ENCODE measurements at regions not wholly inside any gene's neighbourhood (a gene's known extent, or its start where the extent isn't known, plus 50 kb on each side); places are given as distances from the start of the nearest gene placed in this dataset.

GRCh38 chr5:135137146-135137915, 103.3 kb upstream of the PITX1 start:
- Histone ChIP-seq H4K20me1 (ENCODE audit: control insufficient read depth, insufficient read depth) (no peaks in the 10 kb centered on the region), H3K9me3 (replicated peaks; ENCODE audit: control insufficient read depth, insufficient read depth, low read length) (no peaks in the 10 kb centered on the region), H3K9ac (ENCODE audit: control insufficient read depth, insufficient read depth, low read length) (no peak overlapping the region), H3K27ac (ENCODE audit: control insufficient read depth, insufficient read depth) (no peak overlapping the region), H3K36me3 (ENCODE audit: control insufficient read depth in 2 of 2, insufficient read depth in 2 of 2, low read length in 1 of 2) (no peaks in the 10 kb centered on the region), H3K79me2 (ENCODE audit: control insufficient read depth, insufficient read depth, low read length) (no peaks in the 10 kb centered on the region), H3K4me2 (ENCODE audit: control insufficient read depth, insufficient read depth) (no peak overlapping the region), H3K27me3 (replicated peaks in 1 of 2; ENCODE audit: control insufficient read depth in 2 of 2, insufficient read depth in 2 of 2, low read length in 1 of 2) (peaks cover 0 to 1% of the 10 kb centered on the region in 2 experiments; a peak in 1 of 4 replicates), H3K4me1 (ENCODE audit: control insufficient read depth, insufficient read depth, low read length) (no peaks in the 10 kb centered on the region), H3K4me3 (no peak overlapping the region), H2AFZ (ENCODE audit: control insufficient read depth, low read depth, low read length) (no peak overlapping the region)
- ChIA-PET POLR2A (no interaction called here), CTCF (no interaction called here), RAD21 (ENCODE audit: unreplicated experiment) (no interaction called here), SMC1A (ENCODE audit: uncharacterized antibody, unreplicated experiment) (no interaction called here)
- BruUV-seq (replicated peaks), result no TSS peak
- intact Hi-C loops (cut with micrococcal nuclease; ENCODE audit: unreplicated experiment), result no loop called here
- 54% methylated on average over 13 of the region's 13 CpGs for WGBS (ENCODE audit: insufficient coverage, insufficient replicate concordance, low lambda C conversion rate, missing lambda C conversion rate)
- in situ Hi-C loops (cut with MboI), result no loop called here
- no peak for ATAC-seq
- no peak for DNase-seq (ENCODE audit: low read depth, low spot score)
- no peak for TF ChIP-seq BACH1 (IDR thresholded peaks at IDR 0.05; ENCODE audit: borderline replicate concordance)
- no peak for TF ChIP-seq CBX5 (IDR thresholded peaks at IDR 0.05; ENCODE audit: low read depth)
- TF ChIP-seq ETV6 (conservative IDR thresholded peaks at IDR 0.05 in 1 of 2, IDR thresholded peaks at IDR 0.05 in 1 of 2; ENCODE audit: borderline replicate concordance in 1 of 2, low read depth in 1 of 2), result no peak
- no peak for TF ChIP-seq SREBF2 (IDR thresholded peaks at IDR 0.05; ENCODE audit: low read length)
- TF ChIP-seq NFXL1 (IDR thresholded peaks at IDR 0.05; ENCODE audit: borderline replicate concordance), result no peak
- FAIRE-seq, result no peak

- Histone ChIP-seq H3K4me3 (no peak overlapping the region), H3K4me2 (ENCODE audit: control insufficient read depth, insufficient read depth) (no peak overlapping the region), H3K9me3 (replicated peaks; ENCODE audit: control insufficient read depth, insufficient read depth, low read length) (no peaks in the 10 kb centered on the region), H4K20me1 (ENCODE audit: control insufficient read depth, insufficient read depth) (no peaks in the 10 kb centered on the region), H3K27me3 (replicated peaks in 1 of 2; ENCODE audit: control insufficient read depth in 2 of 2, insufficient read depth in 2 of 2, low read length in 1 of 2) (peaks cover 0 to 1% of the 10 kb centered on the region in 2 experiments; a peak in 1 of 4 replicates), H3K79me2 (ENCODE audit: control insufficient read depth, insufficient read depth, low read length) (no peaks in the 10 kb centered on the region), H3K27ac (ENCODE audit: control insufficient read depth, insufficient read depth) (no peak overlapping the region), H3K9ac (ENCODE audit: control insufficient read depth, insufficient read depth, low read length) (no peak overlapping the region), H2AFZ (ENCODE audit: control insufficient read depth, low read depth, low read length) (no peak overlapping the region), H3K36me3 (ENCODE audit: control insufficient read depth in 2 of 2, insufficient read depth in 2 of 2, low read length in 1 of 2) (no peaks in the 10 kb centered on the region), H3K4me1 (ENCODE audit: control insufficient read depth, insufficient read depth, low read length) (no peaks in the 10 kb centered on the region)
- ChIA-PET POLR2A (no interaction called here), SMC1A (ENCODE audit: uncharacterized antibody, unreplicated experiment) (interaction anchor here (0.6 kb wide), 1 partner anchor 37 kb away, joined by 4 read pairs; no protein-coding TSS in a partner anchor), CTCF (no interaction called here), RAD21 (ENCODE audit: unreplicated experiment) (no interaction called here)
- intact Hi-C loops (cut with micrococcal nuclease; ENCODE audit: unreplicated experiment), result no loop called here
- no peak for ATAC-seq
- no peak for FAIRE-seq
- in situ Hi-C loops (cut with MboI), result no loop called here
- no peak for DNase-seq (ENCODE audit: low read depth, low spot score)
- WGBS (ENCODE audit: insufficient coverage, insufficient replicate concordance, low lambda C conversion rate, missing lambda C conversion rate), result 12% methylated on average over 2 of the region's 2 CpGs
- BruUV-seq (replicated peaks), result no TSS peak
- TF ChIP-seq TARDBP (IDR thresholded peaks at IDR 0.05; ENCODE audit: borderline replicate concordance), result no peak
- no peak for TF ChIP-seq SREBF1 (IDR thresholded peaks at IDR 0.05; ENCODE audit: low read length)
- no peak for TF ChIP-seq MTA2 (IDR thresholded peaks at IDR 0.05; ENCODE audit: low read depth)
- TF ChIP-seq, protein P1, sequence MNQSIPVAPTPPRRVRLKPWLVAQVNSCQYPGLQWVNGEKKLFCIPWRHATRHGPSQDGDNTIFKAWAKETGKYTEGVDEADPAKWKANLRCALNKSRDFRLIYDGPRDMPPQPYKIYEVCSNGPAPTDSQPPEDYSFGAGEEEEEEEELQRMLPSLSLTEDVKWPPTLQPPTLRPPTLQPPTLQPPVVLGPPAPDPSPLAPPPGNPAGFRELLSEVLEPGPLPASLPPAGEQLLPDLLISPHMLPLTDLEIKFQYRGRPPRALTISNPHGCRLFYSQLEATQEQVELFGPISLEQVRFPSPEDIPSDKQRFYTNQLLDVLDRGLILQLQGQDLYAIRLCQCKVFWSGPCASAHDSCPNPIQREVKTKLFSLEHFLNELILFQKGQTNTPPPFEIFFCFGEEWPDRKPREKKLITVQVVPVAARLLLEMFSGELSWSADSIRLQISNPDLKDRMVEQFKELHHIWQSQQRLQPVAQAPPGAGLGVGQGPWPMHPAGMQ (IDR thresholded peaks at IDR 0.05; ENCODE audit: borderline replicate concordance), result no peak
- no peak for TF ChIP-seq CHD2 (IDR thresholded peaks at IDR 0.05; ENCODE audit: borderline replicate concordance, low read depth, low read length)
- TF ChIP-seq, protein P2, sequence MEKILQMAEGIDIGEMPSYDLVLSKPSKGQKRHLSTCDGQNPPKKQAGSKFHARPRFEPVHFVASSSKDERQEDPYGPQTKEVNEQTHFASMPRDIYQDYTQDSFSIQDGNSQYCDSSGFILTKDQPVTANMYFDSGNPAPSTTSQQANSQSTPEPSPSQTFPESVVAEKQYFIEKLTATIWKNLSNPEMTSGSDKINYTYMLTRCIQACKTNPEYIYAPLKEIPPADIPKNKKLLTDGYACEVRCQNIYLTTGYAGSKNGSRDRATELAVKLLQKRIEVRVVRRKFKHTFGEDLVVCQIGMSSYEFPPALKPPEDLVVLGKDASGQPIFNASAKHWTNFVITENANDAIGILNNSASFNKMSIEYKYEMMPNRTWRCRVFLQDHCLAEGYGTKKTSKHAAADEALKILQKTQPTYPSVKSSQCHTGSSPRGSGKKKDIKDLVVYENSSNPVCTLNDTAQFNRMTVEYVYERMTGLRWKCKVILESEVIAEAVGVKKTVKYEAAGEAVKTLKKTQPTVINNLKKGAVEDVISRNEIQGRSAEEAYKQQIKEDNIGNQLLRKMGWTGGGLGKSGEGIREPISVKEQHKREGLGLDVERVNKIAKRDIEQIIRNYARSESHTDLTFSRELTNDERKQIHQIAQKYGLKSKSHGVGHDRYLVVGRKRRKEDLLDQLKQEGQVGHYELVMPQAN (conservative IDR thresholded peaks at IDR 0.05), result no peak
- no peak for TF ChIP-seq JUNB (IDR thresholded peaks at IDR 0.05)
- no peak for TF ChIP-seq ZNF622 (IDR thresholded peaks at IDR 0.05)
- no peak for TF ChIP-seq TAF1 (IDR thresholded peaks at IDR 0.05; ENCODE audit: borderline replicate concordance, low read depth, low read length)
- no peak for TF ChIP-seq FOXK2 (IDR thresholded peaks at IDR 0.05)
- TF ChIP-seq SIX5 (IDR thresholded peaks at IDR 0.05; ENCODE audit: low read depth, low read length, severe bottlenecking), result no peak
- no peak for TF ChIP-seq CHD4 (IDR thresholded peaks at IDR 0.05)
Measured at GRCh38 chr5:135136546-135136945, 102.5 kb upstream of the PITX1 start.
